Neural progenitor cell (in vitro differentiated cells): ENCODE measurements at regions not wholly inside any gene's neighbourhood (a gene's known extent, or its start where the extent isn't known, plus 50 kb on each side); places are given as distances from the start of the nearest gene placed in this dataset.

Source experiments
- DNase-seq: peaks from one replicate; pipeline ENCODE4 v3.0.0-alpha.2; 2016; ENCODE audit warnings: low spot score
- H2AFZ ChIP-seq: fragments of 200-600 bp; sonication (generic); replicated peaks from 2 replicates; pipeline ENCODE4 v1.6.1; 2016; ENCODE audit warnings: antibody characterized with exemption
- H3F3A ChIP-seq: fragments of 200-600 bp; sonication (generic); 2 replicates; pipeline ENCODE4 v1.6.1; 2016; ENCODE audit warnings: antibody characterized with exemption, low read depth
- H3K27ac ChIP-seq: fragments of 200-600 bp; sonication (generic); 2 replicates; pipeline ENCODE4 v1.5.1; 2016; ENCODE audit warnings: mild to moderate bottlenecking
- H3K27me3 ChIP-seq: fragments of 200-600 bp; sonication (generic); 2 replicates; pipeline ENCODE4 v1.6.1; 2016; ENCODE audit warnings: mild to moderate bottlenecking, moderate library complexity
- H3K36me3 ChIP-seq: fragments of 200-600 bp; sonication (generic); 2 replicates; pipeline ENCODE4 v1.5.1; 2016
- H3K4me1 ChIP-seq: fragments of 200-600 bp; sonication (generic); 2 replicates; pipeline ENCODE4 v1.6.1; 2016; ENCODE audit warnings: mixed run types
- H3K4me2 ChIP-seq: fragments of 200-600 bp; sonication (generic); 2 replicates; pipeline ENCODE4 v1.6.1; 2016
- H3K4me3 ChIP-seq: fragments of 200-600 bp; sonication (generic); 2 replicates; pipeline ENCODE4 v1.5.1; 2016
- H3K79me2 ChIP-seq: fragments of 200-600 bp; sonication (generic); 2 replicates; pipeline ENCODE4 v1.6.1; 2016; ENCODE audit warnings: low read depth
- H3K9ac ChIP-seq: fragments of 200-600 bp; sonication (generic); 2 replicates; pipeline ENCODE4 v1.6.1; 2016
- H3K9me3 ChIP-seq: fragments of 200-600 bp; sonication (generic); 2 replicates; pipeline ENCODE4 v1.5.1; 2016; ENCODE audit warnings: low read depth
- H4K20me1 ChIP-seq: fragments of 200-600 bp; sonication (generic); 2 replicates; pipeline ENCODE4 v1.6.1; 2016; ENCODE audit warnings: low read depth
- H3K27ac Mint-ChIP-seq: 3 replicates; pipeline ENCODE4 v1.8.0; 2021; ENCODE audit warnings: mixed read lengths
- H3K27me3 Mint-ChIP-seq: 2 replicates; pipeline ENCODE4 v1.8.0; 2022; ENCODE audit warnings: low read depth, mild to moderate bottlenecking, inconsistent platforms, moderate library complexity, mixed read lengths; ENCODE audit not compliant: insufficient read depth
- H3K36me3 Mint-ChIP-seq: 3 replicates; pipeline ENCODE4 v1.8.0; 2021; ENCODE audit warnings: mixed read lengths
- H3K4me1 Mint-ChIP-seq: 3 replicates; pipeline ENCODE4 v1.8.0; 2021; ENCODE audit warnings: mixed read lengths
- H3K4me3 Mint-ChIP-seq: 3 replicates; pipeline ENCODE4 v1.8.0; 2021; ENCODE audit warnings: mild to moderate bottlenecking, moderate library complexity, mixed read lengths
- H3K9me3 Mint-ChIP-seq: 3 replicates; pipeline ENCODE4 v1.8.0; 2020; ENCODE audit warnings: mixed read lengths
- EZH2 ChIP-seq: fragments of 200-600 bp; sonication (generic); IDR thresholded peaks from 2 replicates; pipeline ENCODE4 v1.6.1; 2017; ENCODE audit warnings: antibody characterized with exemption, mild to moderate bottlenecking, moderate library complexity
- EZH2phosphoT487 ChIP-seq: fragments of 200-600 bp; sonication (generic); IDR thresholded peaks from 2 replicates; pipeline ENCODE4 v1.6.1; 2017; ENCODE audit warnings: antibody characterized with exemption
- TF ChIP-seq, protein P1 (sequence below): fragments of 200-600 bp; sonication (generic); IDR thresholded peaks from 2 replicates; pipeline ENCODE4 v1.5.1; 2017; ENCODE audit warnings: antibody characterized with exemption, mild to moderate bottlenecking

DNA sequence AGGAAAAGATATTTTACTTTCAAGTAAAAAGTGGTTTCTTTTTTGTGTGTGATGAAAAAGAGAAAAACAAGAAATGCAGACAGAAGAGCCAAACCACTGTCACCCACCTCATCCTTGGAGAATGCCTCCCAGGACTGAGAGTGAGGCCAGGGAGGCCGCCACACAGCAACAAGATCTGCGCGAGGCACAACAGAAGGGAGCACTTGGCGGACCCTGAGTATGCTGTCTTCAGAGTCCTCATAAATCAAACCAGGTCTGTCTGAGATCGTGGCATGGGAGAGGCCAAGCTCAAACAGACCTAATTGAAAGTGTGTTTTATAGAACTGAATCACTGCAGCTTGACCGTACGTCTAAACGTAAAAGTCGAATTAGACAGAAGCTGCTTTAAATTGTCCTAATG, 134.3 kb upstream of the VCX2 start:
- Histone ChIP-seq H3K79me2 (no peaks in the 10 kb centered on the region), H2AFZ (no peak overlapping the region), H3K27ac (no peak overlapping the region), H3K4me2 (no peak overlapping the region), H3K36me3 (no peaks in the 10 kb centered on the region), H3F3A (no peaks in the 10 kb centered on the region), H4K20me1 (no peaks in the 10 kb centered on the region), H3K9ac (no peak overlapping the region), H3K4me1 (no peaks in the 10 kb centered on the region), H3K27me3 (no peaks in the 10 kb centered on the region), H3K9me3 (no peaks in the 10 kb centered on the region), H3K4me3 (no peak overlapping the region)
- H3K27ac Mint-ChIP-seq = no peak overlapping the region
- H3K4me3 Mint-ChIP-seq = no peak overlapping the region
- H3K27me3 Mint-ChIP-seq = no peaks in the 10 kb centered on the region
- no peaks in the 10 kb centered on the region for H3K4me1 Mint-ChIP-seq
- H3K9me3 Mint-ChIP-seq = peaks cover 2% of the 10 kb centered on the region
- no peaks in the 10 kb centered on the region for H3K36me3 Mint-ChIP-seq
- no peak for DNase-seq
- no peak for TF ChIP-seq EZH2phosphoT487
- TF ChIP-seq, protein P1, sequence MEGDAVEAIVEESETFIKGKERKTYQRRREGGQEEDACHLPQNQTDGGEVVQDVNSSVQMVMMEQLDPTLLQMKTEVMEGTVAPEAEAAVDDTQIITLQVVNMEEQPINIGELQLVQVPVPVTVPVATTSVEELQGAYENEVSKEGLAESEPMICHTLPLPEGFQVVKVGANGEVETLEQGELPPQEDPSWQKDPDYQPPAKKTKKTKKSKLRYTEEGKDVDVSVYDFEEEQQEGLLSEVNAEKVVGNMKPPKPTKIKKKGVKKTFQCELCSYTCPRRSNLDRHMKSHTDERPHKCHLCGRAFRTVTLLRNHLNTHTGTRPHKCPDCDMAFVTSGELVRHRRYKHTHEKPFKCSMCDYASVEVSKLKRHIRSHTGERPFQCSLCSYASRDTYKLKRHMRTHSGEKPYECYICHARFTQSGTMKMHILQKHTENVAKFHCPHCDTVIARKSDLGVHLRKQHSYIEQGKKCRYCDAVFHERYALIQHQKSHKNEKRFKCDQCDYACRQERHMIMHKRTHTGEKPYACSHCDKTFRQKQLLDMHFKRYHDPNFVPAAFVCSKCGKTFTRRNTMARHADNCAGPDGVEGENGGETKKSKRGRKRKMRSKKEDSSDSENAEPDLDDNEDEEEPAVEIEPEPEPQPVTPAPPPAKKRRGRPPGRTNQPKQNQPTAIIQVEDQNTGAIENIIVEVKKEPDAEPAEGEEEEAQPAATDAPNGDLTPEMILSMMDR = no peak

DNA sequence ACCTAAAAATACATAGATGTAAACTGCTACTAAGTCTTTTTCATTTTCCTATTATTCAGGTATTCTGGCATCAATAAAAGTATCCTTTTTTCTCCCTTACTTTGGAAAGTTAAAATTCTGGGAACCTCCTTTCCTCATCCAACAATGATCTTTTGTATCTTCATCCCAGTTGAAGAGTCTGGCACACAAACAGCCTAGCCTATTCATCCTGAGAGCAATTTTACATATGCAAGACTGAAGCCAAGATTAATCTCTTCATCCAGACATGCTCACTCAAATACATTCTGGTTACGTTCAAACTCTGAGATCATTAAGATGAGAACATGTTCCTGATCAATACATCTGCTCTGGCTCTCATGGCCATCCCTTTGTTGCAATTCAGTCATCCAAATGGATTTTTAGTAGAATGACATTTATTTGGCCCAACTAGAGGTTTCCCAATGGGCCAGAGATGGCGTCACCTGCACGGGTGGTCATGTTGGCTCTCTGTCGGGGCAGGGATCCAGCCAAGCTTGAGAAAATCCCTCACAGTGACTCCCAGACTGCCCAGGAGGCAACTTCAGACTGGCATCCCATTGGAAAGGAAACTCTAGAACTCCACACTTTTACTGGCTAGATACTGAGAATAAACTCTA, 135.3 kb upstream of the VCX2 start:
- Histone ChIP-seq H3K4me1 (no peaks in the 10 kb centered on the region), H3K27ac (no peak overlapping the region), H3K36me3 (no peaks in the 10 kb centered on the region), H3K9ac (no peak overlapping the region), H4K20me1 (no peaks in the 10 kb centered on the region), H3K4me3 (no peak overlapping the region), H3K4me2 (no peak overlapping the region), H3F3A (no peaks in the 10 kb centered on the region), H3K79me2 (no peaks in the 10 kb centered on the region), H3K9me3 (no peaks in the 10 kb centered on the region), H3K27me3 (no peaks in the 10 kb centered on the region), H2AFZ (no peak overlapping the region)
- H3K9me3 Mint-ChIP-seq = peaks cover 2% of the 10 kb centered on the region
- H3K36me3 Mint-ChIP-seq = no peaks in the 10 kb centered on the region
- no peaks in the 10 kb centered on the region for H3K4me1 Mint-ChIP-seq
- no peak for DNase-seq
- H3K4me3 Mint-ChIP-seq = no peak overlapping the region
- H3K27ac Mint-ChIP-seq = no peak overlapping the region
- no peaks in the 10 kb centered on the region for H3K27me3 Mint-ChIP-seq
- TF ChIP-seq, protein P1 = no peak
- no peak for TF ChIP-seq EZH2phosphoT487
- no peak for TF ChIP-seq EZH2

DNA sequence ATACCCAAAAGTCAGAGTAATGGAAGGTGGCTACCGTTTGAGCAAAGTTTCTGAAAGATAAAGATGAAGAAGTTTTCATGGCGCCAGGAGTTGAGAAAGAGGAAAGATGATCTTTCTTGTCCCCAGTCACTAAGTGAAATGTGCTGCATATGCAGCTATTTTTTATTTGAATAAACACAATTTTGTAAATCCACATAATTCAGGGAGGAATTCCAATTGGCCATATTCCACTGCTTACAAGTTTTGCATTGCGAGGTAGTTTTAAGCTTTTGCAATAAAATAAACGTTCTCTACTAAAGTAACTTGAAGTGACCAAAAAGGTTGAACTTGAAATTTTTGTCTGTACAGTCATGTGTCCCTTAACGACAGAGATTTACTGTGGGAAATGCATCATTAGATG, 139.3 kb upstream of the VCX2 start:
- no peak overlapping the region for H3K9ac ChIP-seq
- H3K4me3 ChIP-seq = no peak overlapping the region
- Mint-ChIP-seq H3K36me3 (no peaks in the 10 kb centered on the region), H3K27me3 (no peaks in the 10 kb centered on the region), H3K4me3 (no peak overlapping the region), H3K4me1 (no peaks in the 10 kb centered on the region), H3K27ac (no peak overlapping the region), H3K9me3 (no peaks in the 10 kb centered on the region)
- no peaks in the 10 kb centered on the region for H3K9me3 ChIP-seq
- no peaks in the 10 kb centered on the region for H3F3A ChIP-seq
- no peak overlapping the region for H3K27ac ChIP-seq
- no peaks in the 10 kb centered on the region for H3K79me2 ChIP-seq
- no peaks in the 10 kb centered on the region for H4K20me1 ChIP-seq
- H3K4me2 ChIP-seq = no peak overlapping the region
- no peaks in the 10 kb centered on the region for H3K4me1 ChIP-seq
- H2AFZ ChIP-seq = no peak overlapping the region
- TF ChIP-seq EZH2 = no peak
- TF ChIP-seq, protein P1 = no peak
- no peaks in the 10 kb centered on the region for H3K36me3 ChIP-seq
- no peak for DNase-seq
- H3K27me3 ChIP-seq = no peaks in the 10 kb centered on the region
